ENCODE measurements at regions not wholly inside any gene's neighbourhood (a gene's known extent, or its start where the extent isn't known, plus 50 kb on each side); places are given as distances from the start of the nearest gene placed in this dataset.

DNA sequence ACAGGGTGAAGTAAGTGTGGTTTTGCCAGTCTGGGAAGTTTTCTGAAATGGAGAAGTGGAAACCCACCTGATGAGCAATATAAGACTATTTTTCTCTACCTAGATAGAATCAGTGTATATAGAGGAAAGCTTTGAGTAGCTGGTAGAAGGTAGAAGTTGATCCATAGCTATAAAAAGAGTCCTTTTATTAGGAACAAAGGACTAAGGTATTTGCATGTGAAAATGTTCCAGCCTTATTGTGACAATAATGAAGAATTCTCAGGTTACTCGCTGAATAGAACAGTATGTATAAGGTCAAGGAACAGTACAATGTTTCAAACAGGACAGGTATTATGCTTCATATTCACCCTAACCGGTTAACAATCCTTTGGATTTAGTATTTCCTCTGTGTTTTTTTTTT, 972.2 kb downstream of the OTOL1 start:
- in situ Hi-C loops (cut with MboI; ENCODE audit: low sequenced_read_pairs, unreplicated experiment): no loop called here

DNA sequence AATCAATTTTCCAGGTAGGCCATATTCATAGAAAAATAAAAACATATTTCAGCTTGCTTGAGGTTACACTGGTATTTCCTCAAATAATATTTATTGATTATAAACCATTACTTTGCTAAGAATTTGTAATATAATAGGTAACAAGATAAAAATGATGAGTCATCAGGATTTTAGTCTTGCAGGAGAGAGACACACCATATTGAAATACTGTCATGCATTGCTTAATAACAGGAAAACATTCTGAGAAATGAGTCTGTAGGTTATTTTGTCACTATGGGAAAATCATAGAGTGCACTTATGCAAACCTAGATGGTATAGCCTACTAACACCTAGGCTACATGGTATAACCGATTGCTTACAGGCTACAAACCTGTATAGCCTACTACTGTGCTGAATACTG, 990.5 kb downstream of the OTOL1 start:
- no peak for DNase-seq (ENCODE audit: low spot score)
- in situ Hi-C loops (cut with MboI; ENCODE audit: low sequenced_read_pairs, unreplicated experiment): no loop called here
- TF ChIP-seq, protein P1, sequence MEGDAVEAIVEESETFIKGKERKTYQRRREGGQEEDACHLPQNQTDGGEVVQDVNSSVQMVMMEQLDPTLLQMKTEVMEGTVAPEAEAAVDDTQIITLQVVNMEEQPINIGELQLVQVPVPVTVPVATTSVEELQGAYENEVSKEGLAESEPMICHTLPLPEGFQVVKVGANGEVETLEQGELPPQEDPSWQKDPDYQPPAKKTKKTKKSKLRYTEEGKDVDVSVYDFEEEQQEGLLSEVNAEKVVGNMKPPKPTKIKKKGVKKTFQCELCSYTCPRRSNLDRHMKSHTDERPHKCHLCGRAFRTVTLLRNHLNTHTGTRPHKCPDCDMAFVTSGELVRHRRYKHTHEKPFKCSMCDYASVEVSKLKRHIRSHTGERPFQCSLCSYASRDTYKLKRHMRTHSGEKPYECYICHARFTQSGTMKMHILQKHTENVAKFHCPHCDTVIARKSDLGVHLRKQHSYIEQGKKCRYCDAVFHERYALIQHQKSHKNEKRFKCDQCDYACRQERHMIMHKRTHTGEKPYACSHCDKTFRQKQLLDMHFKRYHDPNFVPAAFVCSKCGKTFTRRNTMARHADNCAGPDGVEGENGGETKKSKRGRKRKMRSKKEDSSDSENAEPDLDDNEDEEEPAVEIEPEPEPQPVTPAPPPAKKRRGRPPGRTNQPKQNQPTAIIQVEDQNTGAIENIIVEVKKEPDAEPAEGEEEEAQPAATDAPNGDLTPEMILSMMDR (IDR thresholded peaks at IDR 0.05; ENCODE audit: borderline replicate concordance, control extremely low read depth, extremely low read depth, insufficient read depth, missing control alignments): no peak

More for the DNA sequence above, 972.2 kb downstream of the OTOL1 start:
- TF ChIP-seq, protein P1 (IDR thresholded peaks at IDR 0.05; ENCODE audit: borderline replicate concordance, control extremely low read depth, extremely low read depth, insufficient read depth, missing control alignments): no peak
- DNase-seq (ENCODE audit: low spot score): no peak

DNA sequence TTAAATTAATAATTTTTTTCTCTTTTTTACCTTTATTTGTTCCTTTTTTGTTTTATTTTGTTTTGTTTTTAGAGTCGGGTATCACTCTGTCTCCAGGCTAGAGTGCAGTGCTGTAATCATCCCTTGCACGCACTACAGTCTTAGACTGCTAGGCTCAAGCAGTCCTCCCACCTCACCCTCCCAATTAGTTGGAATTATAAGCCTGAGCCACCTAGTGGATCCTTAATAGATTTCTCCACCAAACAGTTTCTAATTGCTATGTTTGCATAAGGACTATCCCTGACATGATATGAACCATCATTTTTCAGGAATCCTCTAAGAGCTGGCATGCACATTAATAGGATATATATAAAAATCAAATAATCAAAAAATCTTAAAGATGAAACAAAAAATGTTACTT, 993.2 kb downstream of the OTOL1 start:
- in situ Hi-C loops (cut with MboI; ENCODE audit: low sequenced_read_pairs, unreplicated experiment): no loop called here
- DNase-seq (ENCODE audit: low spot score): no peak

GRCh38 chr3:162491952-162492351, 995.3 kb downstream of the OTOL1 start:
- TF ChIP-seq, protein P1 (IDR thresholded peaks at IDR 0.05; ENCODE audit: borderline replicate concordance, control extremely low read depth, extremely low read depth, insufficient read depth, missing control alignments): no peak
- in situ Hi-C loops (cut with MboI; ENCODE audit: low sequenced_read_pairs, unreplicated experiment): no loop called here
- no peak for DNase-seq (ENCODE audit: low spot score)

More for the DNA sequence above, 993.2 kb downstream of the OTOL1 start:
- TF ChIP-seq, protein P1 (IDR thresholded peaks at IDR 0.05; ENCODE audit: borderline replicate concordance, control extremely low read depth, extremely low read depth, insufficient read depth, missing control alignments): no peak

GRCh38 chr3:162492446-162493081, 996.0 kb downstream of the OTOL1 start:
- TF ChIP-seq, protein P1 (IDR thresholded peaks at IDR 0.05; ENCODE audit: borderline replicate concordance, control extremely low read depth, extremely low read depth, insufficient read depth, missing control alignments): no peak
- in situ Hi-C loops (cut with MboI; ENCODE audit: low sequenced_read_pairs, unreplicated experiment): no loop called here
- DNase-seq (ENCODE audit: low spot score): no peak

DNA sequence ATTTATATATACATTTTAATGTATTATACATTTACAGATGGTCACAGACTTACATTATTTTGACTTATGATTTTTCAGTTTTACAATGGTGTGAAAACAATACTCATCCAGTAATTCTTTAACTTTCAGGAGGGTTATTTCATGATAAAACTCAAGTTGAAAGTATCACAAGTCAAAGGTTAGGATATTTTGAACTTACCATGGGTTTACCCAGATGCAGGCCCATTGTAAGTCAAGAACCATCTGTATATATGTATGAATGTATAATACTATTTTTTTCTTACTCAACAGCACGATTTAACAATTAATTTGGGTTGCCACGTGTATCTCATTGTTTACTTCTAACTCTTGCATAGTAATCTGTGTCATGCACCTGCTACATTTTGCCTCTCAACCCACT, 1002.0 kb downstream of the OTOL1 start:
- in situ Hi-C loops (cut with MboI; ENCODE audit: low sequenced_read_pairs, unreplicated experiment): no loop called here
- no peak for DNase-seq (ENCODE audit: low spot score)
- TF ChIP-seq, protein P1 (IDR thresholded peaks at IDR 0.05; ENCODE audit: borderline replicate concordance, control extremely low read depth, extremely low read depth, insufficient read depth, missing control alignments): no peak

All from GM13976 (cell line).